ENCODE measurements at regions not wholly inside any gene's neighbourhood (a gene's known extent, or its start where the extent isn't known, plus 50 kb on each side); places are given as distances from the start of the nearest gene placed in this dataset.

DNA sequence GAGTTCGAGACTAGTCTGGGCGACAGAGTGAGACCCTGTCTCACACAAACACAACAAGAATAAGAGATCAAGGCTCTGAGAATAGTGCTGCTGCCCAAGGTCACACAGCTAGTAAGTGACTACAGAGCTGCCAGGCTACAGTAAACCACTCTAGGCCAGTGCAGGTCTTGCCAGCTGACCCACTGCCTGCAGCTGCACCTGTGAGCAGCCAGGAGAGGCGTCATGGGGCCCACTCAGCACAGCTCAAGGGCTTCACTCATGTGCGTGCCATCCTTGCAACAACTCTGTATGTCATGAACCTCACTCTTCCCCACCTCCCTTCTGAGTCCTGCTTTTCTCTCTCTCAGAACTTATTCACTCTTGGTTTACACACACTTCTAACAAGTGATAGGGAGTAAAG is 176.7 kb downstream of the SMAD6 start (continued):
- TF ChIP-seq, protein P1, sequence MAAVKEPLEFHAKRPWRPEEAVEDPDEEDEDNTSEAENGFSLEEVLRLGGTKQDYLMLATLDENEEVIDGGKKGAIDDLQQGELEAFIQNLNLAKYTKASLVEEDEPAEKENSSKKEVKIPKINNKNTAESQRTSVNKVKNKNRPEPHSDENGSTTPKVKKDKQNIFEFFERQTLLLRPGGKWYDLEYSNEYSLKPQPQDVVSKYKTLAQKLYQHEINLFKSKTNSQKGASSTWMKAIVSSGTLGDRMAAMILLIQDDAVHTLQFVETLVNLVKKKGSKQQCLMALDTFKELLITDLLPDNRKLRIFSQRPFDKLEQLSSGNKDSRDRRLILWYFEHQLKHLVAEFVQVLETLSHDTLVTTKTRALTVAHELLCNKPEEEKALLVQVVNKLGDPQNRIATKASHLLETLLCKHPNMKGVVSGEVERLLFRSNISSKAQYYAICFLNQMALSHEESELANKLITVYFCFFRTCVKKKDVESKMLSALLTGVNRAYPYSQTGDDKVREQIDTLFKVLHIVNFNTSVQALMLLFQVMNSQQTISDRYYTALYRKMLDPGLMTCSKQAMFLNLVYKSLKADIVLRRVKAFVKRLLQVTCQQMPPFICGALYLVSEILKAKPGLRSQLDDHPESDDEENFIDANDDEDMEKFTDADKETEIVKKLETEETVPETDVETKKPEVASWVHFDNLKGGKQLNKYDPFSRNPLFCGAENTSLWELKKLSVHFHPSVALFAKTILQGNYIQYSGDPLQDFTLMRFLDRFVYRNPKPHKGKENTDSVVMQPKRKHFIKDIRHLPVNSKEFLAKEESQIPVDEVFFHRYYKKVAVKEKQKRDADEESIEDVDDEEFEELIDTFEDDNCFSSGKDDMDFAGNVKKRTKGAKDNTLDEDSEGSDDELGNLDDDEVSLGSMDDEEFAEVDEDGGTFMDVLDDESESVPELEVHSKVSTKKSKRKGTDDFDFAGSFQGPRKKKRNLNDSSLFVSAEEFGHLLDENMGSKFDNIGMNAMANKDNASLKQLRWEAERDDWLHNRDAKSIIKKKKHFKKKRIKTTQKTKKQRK (IDR thresholded peaks at IDR 0.05; ENCODE audit: borderline replicate concordance, low read depth, low read length), result no peak

DNA sequence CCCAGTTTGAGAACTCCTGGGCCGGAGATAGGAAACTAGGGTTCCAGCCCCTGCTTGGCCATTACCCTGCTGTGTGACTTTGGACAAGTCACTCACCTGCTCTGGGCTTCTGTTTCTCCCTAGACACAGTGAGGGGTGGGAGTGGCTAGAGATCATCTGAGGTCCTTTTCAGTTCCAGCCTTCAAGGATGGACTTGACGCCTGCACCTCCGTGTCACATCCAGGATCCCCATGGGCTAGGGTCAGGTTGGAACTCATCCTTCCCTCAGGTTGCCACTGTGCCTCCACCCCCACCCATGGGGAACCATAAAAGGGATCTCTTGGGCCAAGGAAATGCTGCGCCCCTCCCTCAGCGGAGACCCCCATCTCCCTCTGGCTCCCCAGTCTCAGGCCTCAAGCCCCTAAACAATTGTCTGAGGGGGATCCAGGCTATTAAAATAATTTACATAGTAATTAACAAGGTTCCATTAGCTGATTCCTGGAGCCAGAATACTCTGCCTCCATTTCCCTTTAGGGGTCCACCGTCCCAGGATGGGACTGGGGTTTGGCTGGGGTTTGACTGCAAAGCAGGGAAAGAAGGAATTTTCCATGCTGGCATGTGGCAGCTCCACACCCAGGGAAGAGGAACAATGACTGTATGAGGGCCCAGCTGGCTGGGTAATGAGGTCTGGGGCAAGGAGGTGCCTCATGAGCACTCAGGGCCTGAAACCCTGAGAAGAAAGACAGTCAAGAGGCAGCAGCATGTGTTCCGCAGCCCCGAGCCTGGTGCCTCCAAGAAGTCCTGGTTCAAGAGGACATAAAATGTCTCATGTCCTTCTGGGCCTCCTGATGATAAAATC is 177.7 kb downstream of the SMAD6 start:
- intact Hi-C loops (cut with micrococcal nuclease) (no loop called here), in situ Hi-C loops (cut with MboI) (no loop called here)
- Histone ChIP-seq H3K9ac (ENCODE audit: insufficient read depth in 1 of 2, low read depth in 2 of 2, low read length in 2 of 2) (no peak overlapping the region), H3K4me2 (ENCODE audit: insufficient read depth, low read length) (no peak overlapping the region), H3K36me3 (ENCODE audit: control insufficient read depth, insufficient read depth, low read length) (no peaks in the 10 kb centered on the region), H4K20me1 (replicated peaks; ENCODE audit: control insufficient read depth, insufficient read depth, low read length) (no peaks in the 10 kb centered on the region), H3K79me2 (ENCODE audit: control insufficient read depth, insufficient read depth, low read length) (no peaks in the 10 kb centered on the region), H3K27ac (ENCODE audit: extremely low read depth, low read depth, low read length) (no peak overlapping the region), H3K4me1 (replicated peaks in 1 of 2; ENCODE audit: control insufficient read depth in 2 of 2, insufficient read depth in 2 of 2, low read length in 2 of 2) (peaks cover 0 to 4% of the 10 kb centered on the region in 2 experiments; a peak in 2 of 5 replicates), H3K27me3 (ENCODE audit: control insufficient read depth in 2 of 2, insufficient read depth in 2 of 2, low read length in 2 of 2) (peaks cover 7 to 35% of the 10 kb centered on the region in 2 experiments; a peak in 4 of 5 replicates), H3K4me3 (no peak overlapping the region), H3K9me3 (replicated peaks; ENCODE audit: control insufficient read depth, insufficient read depth, low read depth, low read length) (no peaks in the 10 kb centered on the region), H2AFZ (ENCODE audit: low read depth, low read length) (no peak overlapping the region), H3K9me1 (ENCODE audit: control insufficient read depth, insufficient read depth, low read length) (no peaks in the 10 kb centered on the region)
- DNase-seq (ENCODE audit: extremely low read depth in 1 of 4, low spot score in 3 of 4), result no peak
- BruUV-seq (replicated peaks), result no TSS peak
- CTCF ChIA-PET (ENCODE audit: low intra/inter-chr PET ratio), result no interaction called here
- FAIRE-seq, result no peak
- ATAC-seq, result no peak
- WGBS (ENCODE audit: insufficient coverage, low coverage, missing lambda C conversion rate), result 32% methylated on average over 8 of the region's 8 CpGs
- TF ChIP-seq, protein P2, sequence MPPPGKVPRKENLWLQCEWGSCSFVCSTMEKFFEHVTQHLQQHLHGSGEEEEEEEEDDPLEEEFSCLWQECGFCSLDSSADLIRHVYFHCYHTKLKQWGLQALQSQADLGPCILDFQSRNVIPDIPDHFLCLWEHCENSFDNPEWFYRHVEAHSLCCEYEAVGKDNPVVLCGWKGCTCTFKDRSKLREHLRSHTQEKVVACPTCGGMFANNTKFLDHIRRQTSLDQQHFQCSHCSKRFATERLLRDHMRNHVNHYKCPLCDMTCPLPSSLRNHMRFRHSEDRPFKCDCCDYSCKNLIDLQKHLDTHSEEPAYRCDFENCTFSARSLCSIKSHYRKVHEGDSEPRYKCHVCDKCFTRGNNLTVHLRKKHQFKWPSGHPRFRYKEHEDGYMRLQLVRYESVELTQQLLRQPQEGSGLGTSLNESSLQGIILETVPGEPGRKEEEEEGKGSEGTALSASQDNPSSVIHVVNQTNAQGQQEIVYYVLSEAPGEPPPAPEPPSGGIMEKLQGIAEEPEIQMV (tag; conservative IDR thresholded peaks at IDR 0.05; ENCODE audit: low read depth), result no peak
- TF ChIP-seq BCOR (IDR thresholded peaks at IDR 0.05), result 0 out of 2 replicates have a peak, but pooled peaks have one; percentile 38
- no peak for TF ChIP-seq BRD4 (IDR thresholded peaks at IDR 0.05)
- TF ChIP-seq RBM25 (IDR thresholded peaks at IDR 0.05; ENCODE audit: low read depth, low read length, severe bottlenecking), result peak; percentile 67
- TF ChIP-seq ZNF384 (IDR thresholded peaks at IDR 0.05; ENCODE audit: low read depth, low read length), result no peak
- TF ChIP-seq PTBP1 (IDR thresholded peaks at IDR 0.05; ENCODE audit: low read depth, low read length), result 0 out of 2 replicates have a peak, but pooled peaks have one; percentile 25
- TF ChIP-seq KDM1A (IDR thresholded peaks at IDR 0.05), result 0 out of 4 replicates have a peak, but pooled peaks of 1 of the 2 experiments have one; percentile 2
- TF ChIP-seq MTA3 (IDR thresholded peaks at IDR 0.05; ENCODE audit: borderline replicate concordance), result no peak
- TF ChIP-seq ZFP36 (IDR thresholded peaks at IDR 0.05; ENCODE audit: low read depth, low read length, partially characterized antibody), result peak; percentile 73
- POLR2A ChIA-PET, result interaction anchor here (1.2 kb wide), 2 partner anchors 11 to 17 kb away, joined by 3 to 7 read pairs; no protein-coding TSS in a partner anchor
